ENCODE measurements at regions not wholly inside any gene's neighbourhood (a gene's known extent, or its start where the extent isn't known, plus 50 kb on each side); places are given as distances from the start of the nearest gene placed in this dataset.

DNA sequence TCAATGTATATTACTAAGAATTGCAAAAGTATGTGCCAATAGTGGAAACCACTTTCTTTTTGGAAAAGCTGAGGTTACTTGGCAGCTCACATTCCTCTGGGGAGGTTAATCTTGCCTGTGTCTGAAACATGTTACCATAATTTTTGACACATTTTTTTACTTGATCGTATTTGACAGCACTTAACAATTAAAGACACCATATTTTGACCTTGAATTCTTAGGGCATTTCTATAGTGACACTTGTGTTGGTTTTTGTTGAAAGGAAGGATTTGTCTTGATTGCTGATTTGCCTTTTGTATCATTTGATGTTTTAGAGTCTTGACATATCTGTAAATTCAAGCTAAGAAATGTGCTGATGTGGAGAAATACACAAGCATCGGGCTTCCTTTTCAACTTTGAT lies 2135.5 kb downstream of the PCDH7 start:
- DNase-seq (no peak), ATAC-seq (ENCODE audit: poor library complexity) (no peak)
- peaks cover 4% of the 10 kb centered on the region for H3K9me3 Mint-ChIP-seq
- no peaks in the 10 kb centered on the region for H3K27me3 ChIP-seq (ENCODE audit: control insufficient read depth in 1 of 2, insufficient read depth in 2 of 2, low read length in 2 of 2)
- no peak overlapping the region for H3K27ac Mint-ChIP-seq
- intact Hi-C loops (cut with DNase I, micrococcal nuclease) = no loop called here
- H3K4me3 Mint-ChIP-seq = no peak overlapping the region
- H3K36me3 ChIP-seq (ENCODE audit: insufficient read depth, low read length) = no peaks in the 10 kb centered on the region
- peaks cover 0 to 1% of the 10 kb centered on the region in 2 experiments for H3K9me3 ChIP-seq (ENCODE audit: control insufficient read depth in 1 of 2, insufficient read depth in 1 of 2, low read length in 2 of 2)
- POLR2A ChIA-PET = no interaction called here
- no peak overlapping the region for H3K27ac ChIP-seq (ENCODE audit: low read depth in 1 of 2, low read length in 2 of 2)
- TF ChIP-seq, protein P1, sequence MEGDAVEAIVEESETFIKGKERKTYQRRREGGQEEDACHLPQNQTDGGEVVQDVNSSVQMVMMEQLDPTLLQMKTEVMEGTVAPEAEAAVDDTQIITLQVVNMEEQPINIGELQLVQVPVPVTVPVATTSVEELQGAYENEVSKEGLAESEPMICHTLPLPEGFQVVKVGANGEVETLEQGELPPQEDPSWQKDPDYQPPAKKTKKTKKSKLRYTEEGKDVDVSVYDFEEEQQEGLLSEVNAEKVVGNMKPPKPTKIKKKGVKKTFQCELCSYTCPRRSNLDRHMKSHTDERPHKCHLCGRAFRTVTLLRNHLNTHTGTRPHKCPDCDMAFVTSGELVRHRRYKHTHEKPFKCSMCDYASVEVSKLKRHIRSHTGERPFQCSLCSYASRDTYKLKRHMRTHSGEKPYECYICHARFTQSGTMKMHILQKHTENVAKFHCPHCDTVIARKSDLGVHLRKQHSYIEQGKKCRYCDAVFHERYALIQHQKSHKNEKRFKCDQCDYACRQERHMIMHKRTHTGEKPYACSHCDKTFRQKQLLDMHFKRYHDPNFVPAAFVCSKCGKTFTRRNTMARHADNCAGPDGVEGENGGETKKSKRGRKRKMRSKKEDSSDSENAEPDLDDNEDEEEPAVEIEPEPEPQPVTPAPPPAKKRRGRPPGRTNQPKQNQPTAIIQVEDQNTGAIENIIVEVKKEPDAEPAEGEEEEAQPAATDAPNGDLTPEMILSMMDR (IDR thresholded peaks at IDR 0.05) = no peak
- H3K4me1 ChIP-seq (ENCODE audit: insufficient read depth, low read length) = no peaks in the 10 kb centered on the region
- CTCF ChIA-PET = no interaction called here
- no peaks in the 10 kb centered on the region for H3K4me1 Mint-ChIP-seq (ENCODE audit: low read depth)
- H3K36me3 Mint-ChIP-seq (ENCODE audit: low read depth) = no peaks in the 10 kb centered on the region
- H3K27me3 Mint-ChIP-seq = no peaks in the 10 kb centered on the region
- H3K4me3 ChIP-seq (ENCODE audit: low read length) = no peak overlapping the region

DNA sequence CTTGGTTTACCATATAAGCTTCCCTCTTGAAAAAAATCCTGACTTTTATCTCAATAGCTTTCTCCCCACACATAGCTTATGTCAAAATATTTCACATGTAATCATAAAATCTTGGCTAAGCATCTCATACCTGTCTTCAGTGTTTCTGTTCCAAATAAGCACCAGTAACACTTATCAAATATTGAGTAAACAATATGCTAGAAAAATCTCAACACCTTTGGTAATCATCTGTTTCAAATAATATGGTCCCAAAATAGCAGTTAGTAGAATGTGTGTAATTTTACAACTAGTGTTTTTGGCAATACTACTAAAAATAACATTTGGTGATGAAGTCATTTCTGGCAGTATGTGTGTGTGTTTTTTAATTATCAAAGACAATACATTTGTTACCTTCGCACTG lies 2138.2 kb downstream of the PCDH7 start:
- POLR2A ChIA-PET = no interaction called here
- Mint-ChIP-seq H3K4me1 (ENCODE audit: low read depth) (no peaks in the 10 kb centered on the region), H3K4me3 (no peak overlapping the region), H3K36me3 (ENCODE audit: low read depth) (no peaks in the 10 kb centered on the region), H3K27me3 (no peaks in the 10 kb centered on the region), H3K27ac (no peak overlapping the region), H3K9me3 (no peaks in the 10 kb centered on the region)
- H3K4me1 ChIP-seq (ENCODE audit: insufficient read depth, low read length) = no peaks in the 10 kb centered on the region
- TF ChIP-seq, protein P1 (IDR thresholded peaks at IDR 0.05) = no peak
- no peak overlapping the region for H3K4me3 ChIP-seq (ENCODE audit: low read length)
- H3K9me3 ChIP-seq (ENCODE audit: control insufficient read depth in 1 of 2, insufficient read depth in 1 of 2, low read length in 2 of 2) = no peaks in the 10 kb centered on the region
- CTCF ChIA-PET = no interaction called here
- ATAC-seq (ENCODE audit: poor library complexity) = no peak
- no peak overlapping the region for H3K27ac ChIP-seq (ENCODE audit: low read depth in 1 of 2, low read length in 2 of 2)
- H3K27me3 ChIP-seq (ENCODE audit: control insufficient read depth in 1 of 2, insufficient read depth in 2 of 2, low read length in 2 of 2) = no peaks in the 10 kb centered on the region
- intact Hi-C loops (cut with DNase I, micrococcal nuclease) = no loop called here
- DNase-seq = no peak
- no peaks in the 10 kb centered on the region for H3K36me3 ChIP-seq (ENCODE audit: insufficient read depth, low read length)

DNA sequence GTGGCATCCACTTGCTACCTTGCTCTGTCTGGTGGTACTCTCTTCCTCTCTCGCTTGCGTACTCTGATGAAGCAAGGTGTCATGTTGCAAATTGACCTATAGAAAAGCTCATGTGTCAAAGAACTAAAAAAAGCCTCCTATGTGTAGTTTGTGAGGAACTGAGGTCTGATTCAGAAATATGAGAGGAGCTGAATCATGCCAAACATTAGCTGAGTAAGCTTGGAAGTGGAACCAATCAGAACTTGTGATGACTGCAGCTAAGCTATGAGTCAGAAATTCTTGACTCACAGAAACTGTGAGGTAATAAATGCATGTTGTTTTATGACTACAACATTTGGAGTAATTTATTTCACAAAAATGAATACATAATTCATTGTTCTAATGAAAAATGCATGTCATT lies 2138.8 kb downstream of the PCDH7 start:
- H3K27me3 ChIP-seq (ENCODE audit: control insufficient read depth in 1 of 2, insufficient read depth in 2 of 2, low read length in 2 of 2) = no peaks in the 10 kb centered on the region
- no peak overlapping the region for H3K4me3 ChIP-seq (ENCODE audit: low read length)
- no peaks in the 10 kb centered on the region for H3K27me3 Mint-ChIP-seq
- TF ChIP-seq, protein P1 (IDR thresholded peaks at IDR 0.05) = no peak
- H3K27ac Mint-ChIP-seq = no peak overlapping the region
- no peaks in the 10 kb centered on the region for H3K4me1 ChIP-seq (ENCODE audit: insufficient read depth, low read length)
- H3K36me3 Mint-ChIP-seq (ENCODE audit: low read depth) = no peaks in the 10 kb centered on the region
- H3K4me3 Mint-ChIP-seq = no peak overlapping the region
- DNase-seq = no peak
- no peak for ATAC-seq (ENCODE audit: poor library complexity)
- no peak overlapping the region for H3K27ac ChIP-seq (ENCODE audit: low read depth in 1 of 2, low read length in 2 of 2)
- no peaks in the 10 kb centered on the region for H3K4me1 Mint-ChIP-seq (ENCODE audit: low read depth)
- no peaks in the 10 kb centered on the region for H3K36me3 ChIP-seq (ENCODE audit: insufficient read depth, low read length)
- CTCF ChIA-PET = no interaction called here
- POLR2A ChIA-PET = no interaction called here
- intact Hi-C loops (cut with DNase I, micrococcal nuclease) = no loop called here
- peaks cover under 1% of the 10 kb centered on the region for H3K9me3 Mint-ChIP-seq
- H3K9me3 ChIP-seq (ENCODE audit: control insufficient read depth in 1 of 2, insufficient read depth in 1 of 2, low read length in 2 of 2) = no peaks in the 10 kb centered on the region
